ENCODE measurements at regions not wholly inside any gene's neighbourhood (a gene's known extent, or its start where the extent isn't known, plus 50 kb on each side); places are given as distances from the start of the nearest gene placed in this dataset.

DNA sequence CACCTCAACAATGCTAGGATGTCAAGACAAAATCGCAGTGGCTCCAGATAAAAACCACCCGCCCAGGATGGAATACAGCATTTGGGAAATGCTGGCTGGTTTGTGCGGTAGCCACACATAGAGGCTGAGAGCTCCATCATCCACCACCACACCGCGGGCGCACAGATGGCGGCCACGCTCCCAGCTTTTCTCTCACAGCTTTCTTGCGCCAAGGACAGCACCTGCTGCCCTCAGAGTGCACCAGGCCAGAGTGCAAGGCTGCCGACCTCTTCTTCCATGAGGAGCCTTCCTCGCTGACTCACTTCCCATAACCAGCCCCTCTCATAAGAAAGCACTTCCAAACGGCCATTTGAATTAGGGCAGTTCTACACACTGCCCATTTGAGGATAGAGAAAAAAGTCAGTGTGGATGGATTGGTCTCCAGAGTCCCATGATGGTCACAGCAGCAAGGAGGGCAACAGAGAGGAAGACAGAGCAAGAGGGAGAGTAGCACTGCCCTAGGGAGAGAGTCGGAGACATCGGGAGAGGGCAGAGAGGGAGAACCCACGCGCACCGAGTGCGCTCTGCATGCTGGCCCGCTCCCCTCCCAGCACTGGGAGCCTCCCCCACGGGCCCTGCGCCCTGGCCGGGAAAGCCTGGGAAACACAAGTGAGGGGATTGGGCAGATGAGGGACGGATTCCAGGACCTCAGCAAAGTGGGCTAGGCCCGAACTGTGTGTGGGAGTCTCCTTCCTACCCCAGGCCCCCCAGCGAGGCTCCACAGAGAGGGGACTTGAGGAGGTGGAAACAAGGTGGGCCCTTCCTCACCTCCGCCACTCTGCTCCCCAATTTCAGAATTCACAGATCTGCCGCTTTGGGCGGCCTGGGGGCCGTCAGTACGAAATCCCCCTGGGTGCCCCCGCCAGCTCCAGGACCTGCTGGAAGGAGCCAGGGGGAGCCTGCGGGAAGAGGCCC is 156.9 kb downstream of the USP12 start:
- DNase-seq (ENCODE audit: low read depth), result no peak

GRCh38 chr13:27012482-27013197 is 159.0 kb downstream of the USP12 start:
- no peak for DNase-seq (ENCODE audit: low read depth)

- no peak for DNase-seq (ENCODE audit: low read depth)
Measured at GRCh38 chr13:27011661-27012060, 159.9 kb downstream of the USP12 start.

DNA sequence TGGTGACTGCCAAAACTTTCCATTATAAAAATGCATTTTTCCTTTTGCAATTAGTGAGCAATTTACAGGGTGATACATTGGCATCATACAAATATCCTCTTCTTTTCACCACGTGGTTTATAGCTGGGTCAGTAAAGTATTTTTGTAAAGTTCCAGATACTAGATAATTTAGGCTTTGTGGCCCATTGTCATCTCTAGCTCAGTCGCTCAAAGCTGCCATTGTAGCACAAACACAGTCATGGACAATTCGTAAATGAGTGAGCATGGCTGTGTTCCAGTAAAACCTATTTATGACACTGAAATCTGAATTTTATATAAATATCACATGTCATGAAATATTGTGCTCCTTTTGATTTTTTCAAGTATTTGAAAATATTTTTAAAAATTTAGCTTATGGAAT is 162.9 kb downstream of the USP12 start:
- DNase-seq (ENCODE audit: low read depth), result no peak

DNA sequence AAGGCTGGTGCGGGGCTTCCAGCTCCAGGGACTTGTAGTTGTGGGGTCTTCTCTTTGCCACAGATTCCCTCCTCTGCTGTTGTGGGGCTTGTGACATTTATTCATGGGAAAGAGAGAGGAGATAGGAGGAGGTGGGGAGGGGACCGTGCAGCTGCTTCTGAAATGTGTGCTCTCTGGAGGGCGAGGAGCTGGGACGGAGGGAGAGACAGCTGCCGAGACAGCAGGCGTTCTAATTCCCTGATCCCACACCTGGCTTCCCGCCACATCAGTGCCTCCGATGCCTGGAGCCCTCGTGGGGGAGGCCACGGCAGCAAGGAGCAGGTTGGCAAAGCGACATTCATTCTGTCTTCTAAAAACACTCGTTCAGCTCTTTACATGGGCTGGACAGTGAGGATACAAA is 164.4 kb downstream of the USP12 start:
- DNase-seq (ENCODE audit: low read depth), result no peak

- no peak for DNase-seq (ENCODE audit: low read depth)
Measured at GRCh38 chr13:27006519-27007161, 165.0 kb downstream of the USP12 start.

- DNase-seq (ENCODE audit: low read depth), result no peak
Measured at GRCh38 chr13:27005976-27006518, 165.6 kb downstream of the USP12 start.

DNA sequence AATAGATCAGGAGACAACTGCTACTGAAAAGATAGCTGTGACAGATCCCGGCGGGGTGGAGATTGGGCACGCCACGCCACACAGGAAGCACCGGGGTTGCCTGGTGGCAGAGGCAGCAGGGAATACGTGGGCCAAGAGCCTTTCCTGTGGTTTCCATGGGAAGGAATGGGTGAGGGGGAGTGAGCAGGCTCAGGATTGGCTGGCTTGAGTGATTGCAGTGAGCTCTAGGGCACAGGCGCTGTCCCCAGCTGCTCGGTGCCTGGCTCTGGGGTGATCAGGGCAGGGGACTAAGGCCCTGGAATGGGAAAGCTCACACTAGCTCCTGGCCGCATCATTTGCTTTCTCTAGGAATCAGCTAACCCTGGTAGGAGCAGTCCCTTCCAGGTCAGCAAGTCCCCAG is 166.1 kb downstream of the USP12 start:
- no peak for DNase-seq (ENCODE audit: low read depth)

DNA sequence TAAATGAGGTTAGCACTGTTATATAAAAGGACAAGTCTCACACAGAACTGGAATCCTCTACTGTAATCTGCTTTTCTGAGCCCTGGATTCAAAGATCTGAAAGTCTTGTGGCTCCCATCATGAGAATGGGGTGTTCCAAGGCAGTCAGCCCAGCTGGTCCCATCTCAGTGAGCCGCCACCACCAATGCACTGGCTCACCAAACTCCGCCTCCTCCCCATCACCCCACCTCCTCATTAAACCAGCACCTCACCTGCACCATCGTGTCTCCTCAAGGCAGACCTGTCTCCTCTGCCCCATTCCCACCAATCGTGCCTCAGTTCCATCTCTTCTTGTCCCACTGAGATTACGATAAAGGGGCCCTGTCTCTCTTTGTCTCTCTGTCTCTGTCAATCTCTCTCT is 166.7 kb downstream of the USP12 start:
- DNase-seq (ENCODE audit: low read depth), result no peak

DNA sequence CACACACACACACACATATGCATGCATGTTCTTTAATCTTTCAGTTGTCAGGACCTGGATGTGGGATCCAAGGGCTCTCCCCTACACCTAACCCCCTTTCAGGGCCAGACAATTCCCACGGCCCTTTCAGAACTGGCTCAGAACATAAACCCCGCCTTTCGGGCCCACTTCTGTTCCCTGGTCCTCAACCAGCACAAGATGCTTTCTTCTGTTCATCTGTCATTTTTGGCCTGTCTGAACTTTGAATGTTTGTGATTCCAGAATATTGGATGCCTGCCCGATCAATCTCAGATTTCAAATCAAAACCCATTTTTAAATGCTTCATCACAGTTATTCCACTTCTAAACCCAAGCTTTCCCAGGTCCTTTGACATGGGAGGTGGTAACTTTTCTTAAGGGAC is 167.3 kb downstream of the USP12 start:
- DNase-seq (ENCODE audit: low read depth), result no peak

DNA sequence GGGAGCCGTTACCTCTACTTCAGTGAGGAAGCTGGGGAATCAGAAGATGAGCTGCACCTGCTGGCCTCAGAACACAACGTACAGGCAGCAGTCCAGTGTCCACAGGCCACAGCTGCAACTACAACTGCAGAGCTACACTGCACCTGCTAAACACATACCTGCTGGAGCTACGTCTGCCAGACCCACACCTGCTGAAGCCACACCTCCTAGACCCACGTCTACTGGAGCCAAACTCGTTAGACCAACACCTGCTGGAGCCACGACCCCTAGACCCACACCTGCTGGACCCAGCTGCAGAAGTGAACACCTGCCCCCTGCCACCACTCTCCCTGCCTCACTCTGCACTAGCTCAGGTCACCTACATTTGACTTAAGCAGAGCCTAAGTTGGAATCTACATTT is 169.9 kb downstream of the USP12 start:
- no peak for DNase-seq (ENCODE audit: low read depth)

DNA sequence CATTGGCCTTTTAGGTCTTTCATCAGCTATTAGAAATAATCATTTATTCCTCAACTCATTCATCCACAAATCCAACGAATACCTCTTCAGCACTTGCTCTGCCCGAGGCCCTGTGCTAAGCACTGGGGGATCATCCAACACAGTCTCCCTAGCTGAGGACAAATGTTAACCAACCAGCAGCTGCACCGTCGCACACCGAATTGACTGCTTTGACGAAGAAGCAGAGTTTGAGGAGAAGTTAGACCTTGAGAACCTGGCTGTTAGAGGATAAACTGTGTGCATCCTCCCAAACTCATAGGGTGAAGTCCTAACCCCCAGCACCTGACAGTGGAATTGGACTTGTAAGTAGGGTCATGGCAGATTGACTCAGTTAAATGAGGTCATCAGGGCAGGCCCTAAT is 170.9 kb downstream of the USP12 start:
- DNase-seq (ENCODE audit: low read depth), result no peak

- DNase-seq (ENCODE audit: low read depth), result no peak
Measured at GRCh38 chr13:26999499-26999898, 172.1 kb downstream of the USP12 start.

DNA sequence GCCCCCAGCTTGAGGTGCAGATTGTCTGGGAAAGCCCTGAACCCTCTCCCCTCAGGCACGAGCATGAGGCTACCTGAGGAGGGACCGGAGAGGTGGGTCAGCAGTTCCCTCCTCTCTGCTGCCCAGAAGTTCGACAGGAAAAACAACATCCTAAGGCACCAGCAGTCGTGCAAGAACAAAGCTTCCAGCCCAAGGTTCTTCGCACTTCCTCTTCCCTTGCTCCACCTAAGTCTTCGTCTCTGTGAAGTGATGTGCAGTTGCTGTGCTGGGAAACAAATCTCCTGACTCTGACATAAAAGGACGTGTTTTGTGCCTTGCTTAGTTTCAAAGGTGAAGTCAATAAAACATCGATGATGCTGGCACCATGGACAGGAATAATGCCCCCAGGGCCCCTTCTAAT is 173.3 kb downstream of the USP12 start:
- DNase-seq (ENCODE audit: low read depth), result no peak

DNA sequence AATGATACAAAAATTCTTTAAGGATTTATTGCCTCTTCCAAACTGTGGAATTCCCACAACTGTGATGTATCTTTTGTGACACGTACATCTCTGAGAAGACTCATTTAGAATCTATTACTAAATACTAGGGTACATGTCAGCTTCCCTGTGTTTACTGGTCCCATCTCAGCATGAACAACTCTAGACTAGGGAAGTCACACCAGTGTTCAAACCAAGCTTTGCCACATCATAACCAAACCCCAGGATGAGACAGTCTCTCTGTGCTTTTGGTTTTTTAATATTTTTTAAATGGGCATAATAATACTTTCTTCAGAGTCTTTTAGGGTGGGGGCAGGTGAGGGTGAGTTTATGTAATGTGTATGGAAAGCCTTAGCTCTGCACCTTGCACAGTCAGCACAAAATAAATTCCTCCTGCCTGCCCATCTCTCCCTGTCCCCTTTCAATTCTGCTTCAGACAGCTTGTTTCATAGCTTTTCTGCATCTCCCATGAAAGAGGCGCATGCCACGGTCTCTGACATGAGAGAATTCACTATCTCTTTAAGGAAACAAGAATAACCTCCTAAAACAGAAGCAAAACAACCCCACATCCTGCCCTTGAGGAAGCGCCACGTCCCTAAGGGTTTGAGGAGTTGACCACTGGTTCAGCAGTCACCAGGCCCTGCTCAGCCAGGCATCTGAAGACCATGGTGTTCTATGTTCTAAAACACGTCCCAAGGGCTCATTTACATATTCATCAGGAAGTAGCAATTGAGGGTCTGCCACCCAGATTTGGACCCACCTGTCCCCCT is 174.5 kb downstream of the USP12 start:
- no peak for DNase-seq (ENCODE audit: low read depth)

DNA sequence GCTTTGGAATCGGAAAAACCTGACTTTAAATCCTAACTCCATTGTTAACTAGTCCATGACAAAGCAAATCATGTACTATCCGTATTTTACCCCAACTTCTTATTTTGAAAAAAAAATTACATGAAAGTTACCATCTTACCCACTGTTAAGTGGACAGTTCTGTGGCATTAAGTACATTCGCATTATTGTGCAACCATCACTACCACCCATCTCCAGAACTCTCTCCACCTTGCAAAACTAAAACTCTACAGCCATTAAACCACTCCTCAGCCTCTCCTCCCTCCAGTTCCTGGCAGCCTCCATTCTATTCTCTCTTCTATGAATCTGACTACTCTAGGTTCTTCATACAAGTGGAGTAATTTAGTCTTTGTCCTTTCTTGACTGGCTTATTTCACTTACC is 176.5 kb downstream of the USP12 start:
- DNase-seq (ENCODE audit: low read depth), result no peak

DNA sequence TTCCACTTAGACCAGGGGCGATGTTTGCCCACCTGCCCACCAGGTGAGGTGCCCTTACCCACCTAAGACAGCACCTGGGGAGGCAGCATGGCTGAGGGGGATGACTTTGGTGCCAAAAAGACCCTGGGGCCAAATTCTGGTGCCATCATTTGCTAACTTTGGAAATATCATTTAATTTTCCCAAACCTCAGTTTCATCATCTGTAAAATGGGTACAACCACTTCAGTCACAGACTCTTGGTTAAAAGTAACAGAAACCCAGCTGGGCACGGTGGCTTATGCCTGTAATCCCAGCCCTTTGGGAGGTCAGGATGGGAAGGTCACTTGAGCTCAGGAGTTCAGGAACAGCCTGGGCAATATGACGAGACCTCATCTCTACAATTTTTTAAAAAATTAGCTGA is 177.8 kb downstream of the USP12 start:
- no peak for DNase-seq (ENCODE audit: low read depth)

GRCh38 chr13:26992951-26993719 is 178.5 kb downstream of the USP12 start:
- no peak for DNase-seq (ENCODE audit: low read depth)

DNA sequence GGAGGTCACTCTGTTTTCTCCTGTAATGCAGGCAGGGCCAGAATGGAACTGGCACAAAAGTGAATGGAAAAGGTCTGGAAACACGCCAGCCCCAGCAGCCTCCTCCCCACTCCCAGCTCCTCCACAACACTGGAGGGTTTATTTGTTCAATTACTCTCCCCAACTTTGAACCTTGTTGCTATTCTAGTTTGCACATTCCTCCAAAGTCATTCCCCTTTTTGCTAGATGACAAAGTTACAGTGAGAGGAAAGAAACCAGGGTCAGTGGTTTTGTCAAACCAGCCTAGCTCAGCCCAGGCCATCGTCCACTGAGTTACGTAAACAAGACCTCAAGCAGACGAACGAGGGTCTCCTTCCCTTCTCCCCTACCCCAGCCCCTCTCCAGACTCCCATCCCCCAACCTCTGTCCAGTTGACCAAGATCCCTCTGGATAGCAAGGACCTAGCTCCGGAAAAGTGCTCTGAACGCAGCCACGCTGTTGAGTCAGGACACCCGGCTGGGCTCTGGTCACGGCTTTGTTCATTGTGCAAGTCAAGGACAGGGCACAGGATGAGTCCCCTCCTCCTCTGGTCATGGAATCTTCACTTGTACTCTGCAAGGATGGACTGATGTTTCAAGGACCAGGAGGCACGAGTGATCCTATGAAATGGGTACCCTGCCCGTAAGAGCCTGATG is 180.0 kb downstream of the USP12 start:
- no peak for DNase-seq (ENCODE audit: low read depth)

DNA sequence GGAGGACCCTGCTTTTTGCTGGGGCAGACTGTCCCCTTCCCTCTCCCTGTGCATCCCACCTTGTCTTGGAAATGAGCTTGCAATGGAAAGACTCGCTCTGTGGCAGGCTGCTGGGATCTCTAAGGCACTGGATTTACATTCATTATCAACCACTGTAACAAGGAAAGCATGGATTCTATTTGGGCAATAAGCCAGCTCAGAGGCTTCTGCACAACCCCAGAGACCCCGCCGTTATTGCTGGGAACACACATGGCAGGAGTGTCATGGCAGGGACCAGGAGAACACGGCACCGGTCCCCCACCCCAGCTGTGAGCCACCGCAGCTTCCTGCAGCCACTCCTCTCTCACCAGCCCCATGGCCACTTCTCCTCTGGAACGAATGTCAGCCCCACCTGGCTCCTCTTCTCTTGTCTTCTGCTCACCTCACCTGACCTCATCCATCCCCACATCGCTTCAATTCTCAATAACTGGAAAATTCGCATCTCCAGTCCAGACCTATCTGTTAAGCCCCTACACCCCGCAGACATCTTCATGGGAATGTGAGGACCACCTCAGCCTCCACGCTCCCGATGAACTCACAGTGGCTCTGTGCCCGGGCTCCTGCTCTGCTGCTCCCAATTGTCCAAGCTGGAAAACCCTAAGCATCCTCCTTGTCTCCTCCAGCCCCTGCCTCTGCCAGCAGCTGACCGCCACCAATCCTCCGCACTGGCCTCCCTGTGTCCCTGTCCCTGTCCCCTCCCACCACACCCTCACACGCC is 181.5 kb downstream of the USP12 start:
- no peak for DNase-seq (ENCODE audit: low read depth)

Data from stimulated activated CD8-positive, alpha-beta memory T cell treated with anti-CD3 and anti-CD28 coated beads, Interleukin-4, amount 100 ng/mL, for 24 hours (primary cell).